Body of pancreas (tissue), 4 donors: ENCODE measurements at regions not wholly inside any gene's neighbourhood (a gene's known extent, or its start where the extent isn't known, plus 50 kb on each side); places are given as distances from the start of the nearest gene placed in this dataset.

Experiments
- POLR2A ChIP-seq, 3 donors: fragments of 450-650 bp; IDR thresholded peaks; one replicate each; pipeline ENCODE4 v1.6.1; 2016; ENCODE audit warnings: antibody characterized with exemption in 3 of 3, mild to moderate bottlenecking in 2 of 3
- TF ChIP-seq, protein P1 (sequence below), 7 experiments: fragments of 450-650 bp in 4 of 7; fragments of 200-600 bp in 3 of 7; sonication (generic) in 3 of 7; IDR thresholded peaks; one replicate each; pipeline ENCODE4 v1.5.1; 2016 to 2019; ENCODE audit warnings: antibody characterized with exemption in 7 of 7

DNA sequence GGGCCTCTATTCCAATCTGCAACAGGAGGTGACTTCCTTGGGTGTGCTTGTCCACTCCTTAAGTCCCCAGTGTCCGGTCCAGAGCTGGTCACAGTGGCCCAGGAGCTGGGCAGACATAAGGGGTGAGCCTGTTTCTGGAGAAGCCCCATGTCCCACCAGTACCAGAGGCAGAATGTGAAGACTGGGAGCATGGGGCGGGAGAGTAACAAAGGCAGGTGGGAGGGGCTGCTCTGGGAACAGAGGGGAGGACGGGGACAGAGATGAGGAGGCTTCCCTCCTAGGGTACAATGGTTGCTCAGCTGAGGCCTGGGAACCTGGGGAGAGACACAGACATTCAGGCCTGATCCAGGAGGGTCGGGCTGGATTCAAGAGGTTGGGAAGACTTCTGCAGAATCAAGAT, 323.3 kb upstream of the TNRC6C start:
- TF ChIP-seq, protein P1, sequence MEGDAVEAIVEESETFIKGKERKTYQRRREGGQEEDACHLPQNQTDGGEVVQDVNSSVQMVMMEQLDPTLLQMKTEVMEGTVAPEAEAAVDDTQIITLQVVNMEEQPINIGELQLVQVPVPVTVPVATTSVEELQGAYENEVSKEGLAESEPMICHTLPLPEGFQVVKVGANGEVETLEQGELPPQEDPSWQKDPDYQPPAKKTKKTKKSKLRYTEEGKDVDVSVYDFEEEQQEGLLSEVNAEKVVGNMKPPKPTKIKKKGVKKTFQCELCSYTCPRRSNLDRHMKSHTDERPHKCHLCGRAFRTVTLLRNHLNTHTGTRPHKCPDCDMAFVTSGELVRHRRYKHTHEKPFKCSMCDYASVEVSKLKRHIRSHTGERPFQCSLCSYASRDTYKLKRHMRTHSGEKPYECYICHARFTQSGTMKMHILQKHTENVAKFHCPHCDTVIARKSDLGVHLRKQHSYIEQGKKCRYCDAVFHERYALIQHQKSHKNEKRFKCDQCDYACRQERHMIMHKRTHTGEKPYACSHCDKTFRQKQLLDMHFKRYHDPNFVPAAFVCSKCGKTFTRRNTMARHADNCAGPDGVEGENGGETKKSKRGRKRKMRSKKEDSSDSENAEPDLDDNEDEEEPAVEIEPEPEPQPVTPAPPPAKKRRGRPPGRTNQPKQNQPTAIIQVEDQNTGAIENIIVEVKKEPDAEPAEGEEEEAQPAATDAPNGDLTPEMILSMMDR (IDR thresholded peaks at IDR 0.05): no peak
- no peak for TF ChIP-seq POLR2A (IDR thresholded peaks at IDR 0.05)
